CD4-positive, CD25-positive, alpha-beta regulatory T cell (primary cell): ENCODE measurements at regions not wholly inside any gene's neighbourhood (a gene's known extent, or its start where the extent isn't known, plus 50 kb on each side); places are given as distances from the start of the nearest gene placed in this dataset.

ENCODE experiments used
- ATAC-seq, 2 donors: fragments of 150-1000 bp; cut with Tn5 transposase; one replicate each; pipeline ENCODE4 v1.10.0; 2021; ENCODE audit warnings: low read depth in 2 of 2, moderate number of reproducible peaks in 2 of 2, moderate library complexity in 1 of 2
- DNase-seq, 3 donors: peaks; one replicate each; pipeline versions ENCODE4 v3.0.0 to v3.0.0-alpha.2; 2012 to 2022; ENCODE audit warnings: mixed read lengths in 1 of 3
- H3K27ac ChIP-seq: one replicate; pipeline ENCODE4 v1.7.0; 2013; ENCODE audit warnings: mild to moderate bottlenecking, low read length; ENCODE audit not compliant: insufficient read depth, poor library complexity, severe bottlenecking
- H3K27me3 ChIP-seq: one replicate; pipeline ENCODE4 v1.7.0; 2013; ENCODE audit warnings: low read length; ENCODE audit not compliant: control insufficient read depth, insufficient read depth
- H3K36me3 ChIP-seq: one replicate; pipeline ENCODE4 v1.7.0; 2013; ENCODE audit warnings: mild to moderate bottlenecking, low read length, moderate library complexity; ENCODE audit not compliant: control insufficient read depth, insufficient read depth
- H3K4me1 ChIP-seq: 2 replicates; pipeline ENCODE4 v1.7.0; 2013; ENCODE audit warnings: mild to moderate bottlenecking, low read length; ENCODE audit not compliant: insufficient read depth, control insufficient read depth, poor library complexity, severe bottlenecking
- H3K4me3 ChIP-seq: one replicate; pipeline ENCODE4 v1.7.0; 2013; ENCODE audit warnings: low read depth, mild to moderate bottlenecking, low read length, moderate library complexity
- H3K9me3 ChIP-seq, 2 experiments: 1 replicate in 1 of 2; 2 replicates in 1 of 2; pipeline ENCODE4 v1.7.0; 2013; ENCODE audit warnings: low read length in 2 of 2, mild to moderate bottlenecking in 1 of 2, moderate library complexity in 1 of 2; ENCODE audit not compliant: control insufficient read depth in 2 of 2
- H3K27ac Mint-ChIP-seq, 3 donors: one replicate each; pipeline ENCODE4 v1.8.0; 2020 to 2022; ENCODE audit warnings: mild to moderate bottlenecking in 3 of 3, mixed read lengths in 3 of 3, moderate library complexity in 2 of 3
- H3K27me3 Mint-ChIP-seq: one replicate; pipeline ENCODE4 v1.8.0; 2022; ENCODE audit warnings: mild to moderate bottlenecking, mixed read lengths
- H3K36me3 Mint-ChIP-seq: one replicate; pipeline ENCODE4 v1.8.0; 2020; ENCODE audit warnings: mixed read lengths
- H3K4me1 Mint-ChIP-seq, 4 donors: one replicate each; pipeline ENCODE4 v1.8.0; 2020 to 2022; ENCODE audit warnings: mixed read lengths in 4 of 4, mild to moderate bottlenecking in 1 of 4
- H3K4me3 Mint-ChIP-seq, 4 donors: one replicate each; pipeline ENCODE4 v1.8.0; 2020 to 2022; ENCODE audit warnings: mild to moderate bottlenecking in 4 of 4, mixed read lengths in 4 of 4, moderate library complexity in 3 of 4
- H3K9me3 Mint-ChIP-seq, 7 donors: one replicate each; pipeline ENCODE4 v1.8.0; 2020 to 2022; ENCODE audit warnings: mixed read lengths in 7 of 7, mild to moderate bottlenecking in 3 of 7, moderate library complexity in 2 of 7

- Mint-ChIP-seq H3K4me1 (no peaks in the 10 kb centered on the region), H3K27me3 (peaks cover 7% of the 10 kb centered on the region), H3K36me3 (no peaks in the 10 kb centered on the region), H3K4me3 (no peak overlapping the region), H3K9me3 (peaks cover 0 to 2% (median 0%) of the 10 kb centered on the region in 7 donors), H3K27ac (no peak overlapping the region)
- Histone ChIP-seq H3K27ac (no peak overlapping the region), H3K27me3 (no peaks in the 10 kb centered on the region), H3K9me3 (no peaks in the 10 kb centered on the region), H3K36me3 (no peaks in the 10 kb centered on the region), H3K4me1 (no peaks in the 10 kb centered on the region), H3K4me3 (no peak overlapping the region)
- ATAC-seq (no peak), DNase-seq (peak in 1 of 3 donors; percentile 28)
Observed at GRCh38 chr1:219812491-219813203, 115.7 kb downstream of the SLC30A10 start.

- Histone ChIP-seq H3K27me3 (no peaks in the 10 kb centered on the region), H3K4me3 (no peak overlapping the region), H3K36me3 (no peaks in the 10 kb centered on the region), H3K4me1 (no peaks in the 10 kb centered on the region), H3K9me3 (no peaks in the 10 kb centered on the region), H3K27ac (no peak overlapping the region)
- H3K27me3 Mint-ChIP-seq, result peaks cover 7% of the 10 kb centered on the region
- H3K27ac Mint-ChIP-seq, result no peak overlapping the region
- H3K36me3 Mint-ChIP-seq, result no peaks in the 10 kb centered on the region
- H3K4me3 Mint-ChIP-seq, result no peak overlapping the region
- peaks cover 0 to 2% (median 0%) of the 10 kb centered on the region in 7 donors for H3K9me3 Mint-ChIP-seq
- H3K4me1 Mint-ChIP-seq, result no peaks in the 10 kb centered on the region
- DNase-seq (no peak), ATAC-seq (no peak)
Observed at GRCh38 chr1:219812086-219812485, 116.3 kb downstream of the SLC30A10 start.

- H3K9me3 ChIP-seq, result no peaks in the 10 kb centered on the region
- H3K36me3 Mint-ChIP-seq, result no peaks in the 10 kb centered on the region
- H3K4me3 ChIP-seq, result no peak overlapping the region
- H3K4me1 ChIP-seq, result no peaks in the 10 kb centered on the region
- H3K27ac ChIP-seq, result no peak overlapping the region
- peaks cover 0 to 4% (median 0%) of the 10 kb centered on the region in 7 donors for H3K9me3 Mint-ChIP-seq
- H3K36me3 ChIP-seq, result no peaks in the 10 kb centered on the region
- no peak overlapping the region for H3K4me3 Mint-ChIP-seq
- DNase-seq (no peak), ATAC-seq (no peak)
- H3K27ac Mint-ChIP-seq, result no peak overlapping the region
- no peaks in the 10 kb centered on the region for H3K27me3 ChIP-seq
- H3K27me3 Mint-ChIP-seq, result peaks cover 7% of the 10 kb centered on the region
- no peaks in the 10 kb centered on the region for H3K4me1 Mint-ChIP-seq
Observed at GRCh38 chr1:219810451-219810850, 117.9 kb downstream of the SLC30A10 start.

GRCh38 chr1:219808790-219809189 is 119.6 kb downstream of the SLC30A10 start:
- H3K27me3 ChIP-seq, result no peaks in the 10 kb centered on the region
- H3K36me3 ChIP-seq, result no peaks in the 10 kb centered on the region
- no peaks in the 10 kb centered on the region for H3K4me1 Mint-ChIP-seq
- H3K4me3 Mint-ChIP-seq, result no peak overlapping the region
- H3K9me3 ChIP-seq, result no peaks in the 10 kb centered on the region
- H3K27ac ChIP-seq, result no peak overlapping the region
- no peak overlapping the region for H3K27ac Mint-ChIP-seq
- H3K27me3 Mint-ChIP-seq, result peaks cover 4% of the 10 kb centered on the region
- H3K4me1 ChIP-seq, result no peaks in the 10 kb centered on the region
- peaks cover 0 to 3% (median 0%) of the 10 kb centered on the region in 7 donors for H3K9me3 Mint-ChIP-seq
- DNase-seq (no peak), ATAC-seq (no peak)
- no peak overlapping the region for H3K4me3 ChIP-seq
- no peaks in the 10 kb centered on the region for H3K36me3 Mint-ChIP-seq

- Mint-ChIP-seq H3K27me3 (no peaks in the 10 kb centered on the region), H3K36me3 (no peaks in the 10 kb centered on the region), H3K27ac (no peak overlapping the region), H3K4me3 (no peak overlapping the region), H3K4me1 (no peaks in the 10 kb centered on the region), H3K9me3 (peaks cover 0 to 5% (median 0%) of the 10 kb centered on the region in 7 donors)
- no peaks in the 10 kb centered on the region for H3K9me3 ChIP-seq
- H3K27ac ChIP-seq, result no peak overlapping the region
- no peak for ATAC-seq
- H3K27me3 ChIP-seq, result no peaks in the 10 kb centered on the region
- H3K4me3 ChIP-seq, result no peak overlapping the region
- DNase-seq, result no peak
- H3K36me3 ChIP-seq, result no peaks in the 10 kb centered on the region
- no peaks in the 10 kb centered on the region for H3K4me1 ChIP-seq
Observed at GRCh38 chr1:219806642-219807041, 121.7 kb downstream of the SLC30A10 start.

- H3K36me3 Mint-ChIP-seq, result no peaks in the 10 kb centered on the region
- no peak overlapping the region for H3K4me3 Mint-ChIP-seq
- DNase-seq (no peak), ATAC-seq (no peak)
- Histone ChIP-seq H3K27me3 (no peaks in the 10 kb centered on the region), H3K27ac (no peak overlapping the region), H3K4me1 (no peaks in the 10 kb centered on the region), H3K9me3 (no peaks in the 10 kb centered on the region), H3K36me3 (no peaks in the 10 kb centered on the region), H3K4me3 (no peak overlapping the region)
- peaks cover 0 to 6% (median 0%) of the 10 kb centered on the region in 7 donors for H3K9me3 Mint-ChIP-seq
- H3K4me1 Mint-ChIP-seq, result no peaks in the 10 kb centered on the region
- no peaks in the 10 kb centered on the region for H3K27me3 Mint-ChIP-seq
- H3K27ac Mint-ChIP-seq, result no peak overlapping the region
Observed at GRCh38 chr1:219806020-219806419, 122.3 kb downstream of the SLC30A10 start.

- Mint-ChIP-seq H3K27me3 (no peaks in the 10 kb centered on the region), H3K4me3 (no peak overlapping the region), H3K4me1 (no peaks in the 10 kb centered on the region), H3K9me3 (peaks cover 0 to 6% (median 0%) of the 10 kb centered on the region in 7 donors), H3K36me3 (no peaks in the 10 kb centered on the region), H3K27ac (no peak overlapping the region)
- no peaks in the 10 kb centered on the region for H3K9me3 ChIP-seq
- H3K27me3 ChIP-seq, result no peaks in the 10 kb centered on the region
- no peak for DNase-seq
- H3K4me1 ChIP-seq, result no peaks in the 10 kb centered on the region
- ATAC-seq, result no peak
- H3K27ac ChIP-seq, result no peak overlapping the region
- no peaks in the 10 kb centered on the region for H3K36me3 ChIP-seq
- no peak overlapping the region for H3K4me3 ChIP-seq
Observed at GRCh38 chr1:219805191-219805590, 123.2 kb downstream of the SLC30A10 start.

GRCh38 chr1:219801156-219801820 is 127.1 kb downstream of the SLC30A10 start:
- Mint-ChIP-seq H3K9me3 (peaks cover 0 to 4% (median 0%) of the 10 kb centered on the region in 7 donors), H3K36me3 (no peaks in the 10 kb centered on the region), H3K4me3 (no peak overlapping the region), H3K27ac (no peak overlapping the region), H3K27me3 (no peaks in the 10 kb centered on the region), H3K4me1 (no peaks in the 10 kb centered on the region)
- Histone ChIP-seq H3K4me1 (no peaks in the 10 kb centered on the region), H3K4me3 (no peak overlapping the region), H3K9me3 (no peaks in the 10 kb centered on the region), H3K27me3 (no peaks in the 10 kb centered on the region), H3K27ac (no peak overlapping the region), H3K36me3 (no peaks in the 10 kb centered on the region)
- DNase-seq (no peak), ATAC-seq (no peak)
